HFFc6 (cell line): ENCODE measurements at regions not wholly inside any gene's neighbourhood (a gene's known extent, or its start where the extent isn't known, plus 50 kb on each side); places are given as distances from the start of the nearest gene placed in this dataset.

Source experiments
- DNase-seq: peaks from one replicate; pipeline ENCODE4 v3.0.0-alpha.2; 2018
- H3K27ac Mint-ChIP-seq: 2 replicates; pipeline ENCODE4 v1.8.0; 2020; ENCODE audit warnings: mild to moderate bottlenecking, mixed read lengths
- H3K27me3 Mint-ChIP-seq: 2 replicates; pipeline ENCODE4 v1.8.0; 2021; ENCODE audit warnings: mild to moderate bottlenecking, moderate library complexity, mixed read lengths; ENCODE audit not compliant: insufficient read depth
- H3K36me3 Mint-ChIP-seq: 2 replicates; pipeline ENCODE4 v1.8.0; 2021; ENCODE audit warnings: low read depth, mixed read lengths
- H3K4me1 Mint-ChIP-seq: 2 replicates; pipeline ENCODE4 v1.8.0; 2020; ENCODE audit warnings: low read depth, mixed read lengths
- H3K4me3 Mint-ChIP-seq: 2 replicates; pipeline ENCODE4 v1.8.0; 2020; ENCODE audit warnings: mild to moderate bottlenecking, moderate library complexity, mixed read lengths
- H3K9me3 Mint-ChIP-seq: 2 replicates; pipeline ENCODE4 v1.8.0; 2020; ENCODE audit warnings: mild to moderate bottlenecking, mixed read lengths
- CTCF ChIP-seq: fragments of 200-600 bp; sonication (generic); IDR thresholded peaks from 2 replicates; pipeline ENCODE4 v1.5.0; 2021; ENCODE audit warnings: antibody characterized with exemption, mild to moderate bottlenecking

GRCh38 chr13:53648673-53649072, 620.1 kb downstream of the OLFM4 start:
- Mint-ChIP-seq H3K4me3 (no peak overlapping the region), H3K4me1 (no peaks in the 10 kb centered on the region), H3K27ac (no peak overlapping the region), H3K9me3 (peaks cover 43% of the 10 kb centered on the region), H3K27me3 (no peaks in the 10 kb centered on the region), H3K36me3 (no peaks in the 10 kb centered on the region)
- TF ChIP-seq CTCF = no peak
- no peak for DNase-seq

GRCh38 chr13:53672005-53672404, 643.4 kb downstream of the OLFM4 start:
- Mint-ChIP-seq H3K27ac (no peak overlapping the region), H3K9me3 (peaks cover 25% of the 10 kb centered on the region), H3K36me3 (no peaks in the 10 kb centered on the region), H3K4me1 (no peaks in the 10 kb centered on the region), H3K4me3 (no peak overlapping the region), H3K27me3 (no peaks in the 10 kb centered on the region)
- TF ChIP-seq CTCF = no peak
- no peak for DNase-seq

- Mint-ChIP-seq H3K36me3 (no peaks in the 10 kb centered on the region; the same call in 1 of the 2 replicates), H3K9me3 (peaks cover 41% of the 10 kb centered on the region), H3K4me1 (no peaks in the 10 kb centered on the region), H3K27me3 (no peaks in the 10 kb centered on the region), H3K4me3 (no peak overlapping the region), H3K27ac (no peak overlapping the region)
- no peak for TF ChIP-seq CTCF
- no peak for DNase-seq
These were observed 654.5 kb downstream of the OLFM4 start for GRCh38 chr13:53683146-53683545.

GRCh38 chr13:53683608-53684007, 655.0 kb downstream of the OLFM4 start:
- no peak for DNase-seq
- Mint-ChIP-seq H3K4me3 (no peak overlapping the region), H3K27ac (no peak overlapping the region), H3K27me3 (no peaks in the 10 kb centered on the region), H3K9me3 (peaks cover 45% of the 10 kb centered on the region), H3K36me3 (no peaks in the 10 kb centered on the region; the same call in 1 of the 2 replicates), H3K4me1 (no peaks in the 10 kb centered on the region)
- no peak for TF ChIP-seq CTCF

- Mint-ChIP-seq H3K27me3 (no peaks in the 10 kb centered on the region), H3K4me1 (no peaks in the 10 kb centered on the region), H3K36me3 (no peaks in the 10 kb centered on the region; the same call in 1 of the 2 replicates), H3K27ac (no peak overlapping the region), H3K4me3 (no peak overlapping the region), H3K9me3 (peaks cover 23% of the 10 kb centered on the region)
- TF ChIP-seq CTCF = no peak
- no peak for DNase-seq
These were observed 662.8 kb downstream of the OLFM4 start for GRCh38 chr13:53691417-53691816.
